Sigmoid colon (tissue), 4 donors: ENCODE measurements at regions not wholly inside any gene's neighbourhood (a gene's known extent, or its start where the extent isn't known, plus 50 kb on each side); places are given as distances from the start of the nearest gene placed in this dataset.

Experiments used
- EP300 ChIP-seq, 4 donors: sonication (generic); formaldehyde crosslinking; IDR thresholded peaks; one replicate each; pipeline ENCODE4 v1.6.1; 2017; ENCODE audit warnings: antibody characterized with exemption in 4 of 4
- POLR2A ChIP-seq, 2 donors: fragments of 450-650 bp; IDR thresholded peaks; one replicate each; pipeline ENCODE4 v1.6.1; 2016; ENCODE audit warnings: antibody characterized with exemption in 2 of 2, mild to moderate bottlenecking in 2 of 2, moderate library complexity in 2 of 2
- POLR2AphosphoS5 ChIP-seq, 4 donors: sonication (generic); formaldehyde crosslinking; IDR thresholded peaks; one replicate each; pipeline ENCODE4 v1.6.1; 2017; ENCODE audit warnings: antibody characterized with exemption in 4 of 4
- TF ChIP-seq, protein P1 (sequence below), 4 experiments: fragments of 450-650 bp in 3 of 4; fragments of 200-600 bp in 1 of 4; IDR thresholded peaks; one replicate each; pipeline ENCODE4 v1.5.1; 2016 to 2019; ENCODE audit warnings: antibody characterized with exemption in 4 of 4, mild to moderate bottlenecking in 3 of 4, moderate library complexity in 2 of 4

- TF ChIP-seq, protein P1, sequence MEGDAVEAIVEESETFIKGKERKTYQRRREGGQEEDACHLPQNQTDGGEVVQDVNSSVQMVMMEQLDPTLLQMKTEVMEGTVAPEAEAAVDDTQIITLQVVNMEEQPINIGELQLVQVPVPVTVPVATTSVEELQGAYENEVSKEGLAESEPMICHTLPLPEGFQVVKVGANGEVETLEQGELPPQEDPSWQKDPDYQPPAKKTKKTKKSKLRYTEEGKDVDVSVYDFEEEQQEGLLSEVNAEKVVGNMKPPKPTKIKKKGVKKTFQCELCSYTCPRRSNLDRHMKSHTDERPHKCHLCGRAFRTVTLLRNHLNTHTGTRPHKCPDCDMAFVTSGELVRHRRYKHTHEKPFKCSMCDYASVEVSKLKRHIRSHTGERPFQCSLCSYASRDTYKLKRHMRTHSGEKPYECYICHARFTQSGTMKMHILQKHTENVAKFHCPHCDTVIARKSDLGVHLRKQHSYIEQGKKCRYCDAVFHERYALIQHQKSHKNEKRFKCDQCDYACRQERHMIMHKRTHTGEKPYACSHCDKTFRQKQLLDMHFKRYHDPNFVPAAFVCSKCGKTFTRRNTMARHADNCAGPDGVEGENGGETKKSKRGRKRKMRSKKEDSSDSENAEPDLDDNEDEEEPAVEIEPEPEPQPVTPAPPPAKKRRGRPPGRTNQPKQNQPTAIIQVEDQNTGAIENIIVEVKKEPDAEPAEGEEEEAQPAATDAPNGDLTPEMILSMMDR (IDR thresholded peaks at IDR 0.05) = no peak
- TF ChIP-seq EP300 (IDR thresholded peaks at IDR 0.05) = no peak
- no peak for TF ChIP-seq POLR2A (IDR thresholded peaks at IDR 0.05)
- TF ChIP-seq POLR2AphosphoS5 (IDR thresholded peaks at IDR 0.05) = no peak
These were observed 367.2 kb downstream of the FGFR2 start for GRCh38 chr10:121231079-121231478.
